Hepatocyte (in vitro differentiated cells): ENCODE measurements at regions not wholly inside any gene's neighbourhood (a gene's known extent, or its start where the extent isn't known, plus 50 kb on each side); places are given as distances from the start of the nearest gene placed in this dataset.

Source experiments
- CTCF ChIP-seq: fragments of 200-600 bp; sonication (generic); IDR thresholded peaks from 2 replicates; pipeline ENCODE4 v1.5.1; 2016; ENCODE audit warnings: antibody characterized with exemption, mild to moderate bottlenecking; ENCODE audit not compliant: poor library complexity
- EZH2 ChIP-seq: fragments of 200-600 bp; sonication (generic); IDR thresholded peaks from 2 replicates; pipeline ENCODE4 v1.6.1; 2016; ENCODE audit warnings: antibody characterized with exemption, mild to moderate bottlenecking, borderline replicate concordance
- EZH2phosphoT487 ChIP-seq: fragments of 200-600 bp; sonication (generic); IDR thresholded peaks from one replicate; pipeline ENCODE4 v1.6.1; 2018; ENCODE audit warnings: antibody characterized with exemption, mild to moderate bottlenecking, low read depth, moderate library complexity; ENCODE audit not compliant: unreplicated experiment, severe bottlenecking

- TF ChIP-seq CTCF (no peak), EZH2 (no peak), EZH2phosphoT487 (no peak)
Measured at GRCh38 chr20:60467078-60467477, 508.9 kb downstream of the CDH26 start.
